Astrocyte (in vitro differentiated cells and primary cell): ENCODE measurements at regions not wholly inside any gene's neighbourhood (a gene's known extent, or its start where the extent isn't known, plus 50 kb on each side); places are given as distances from the start of the nearest gene placed in this dataset.

ENCODE experiments used
- CTCF ChIP-seq: IDR thresholded peaks from 2 replicates; pipeline ENCODE4 v1.5.1; 2011; ENCODE audit warnings: low read depth, mild to moderate bottlenecking, inconsistent platforms, low read length, moderate library complexity; ENCODE audit not compliant: insufficient read depth
- EZH2 ChIP-seq: IDR thresholded peaks from 2 replicates; pipeline ENCODE4 v1.6.1; 2012; ENCODE audit warnings: mild to moderate bottlenecking, low read length, inconsistent platforms; ENCODE audit not compliant: insufficient read depth

- TF ChIP-seq CTCF = no peak
- no peak for TF ChIP-seq EZH2
Measured at GRCh38 chr13:104065328-104065727, 999.1 kb upstream of the SLC10A2 start.
